Eye (tissue), 1 donor: ENCODE measurements at regions not wholly inside any gene's neighbourhood (a gene's known extent, or its start where the extent isn't known, plus 50 kb on each side); places are given as distances from the start of the nearest gene placed in this dataset.
A peak's percentile ranks its signal among the peaks of the same experiment; 100 is the strongest.
"Not testable (repeated sequence)": the region's sequence is repeated elsewhere in the genome, so short reads cannot be mapped to it uniquely, and the experiment has no call there.

ENCODE experiments used
- DNase-seq: peaks from one replicate; pipeline ENCODE4 v3.0.0-alpha.2; 2015

DNA sequence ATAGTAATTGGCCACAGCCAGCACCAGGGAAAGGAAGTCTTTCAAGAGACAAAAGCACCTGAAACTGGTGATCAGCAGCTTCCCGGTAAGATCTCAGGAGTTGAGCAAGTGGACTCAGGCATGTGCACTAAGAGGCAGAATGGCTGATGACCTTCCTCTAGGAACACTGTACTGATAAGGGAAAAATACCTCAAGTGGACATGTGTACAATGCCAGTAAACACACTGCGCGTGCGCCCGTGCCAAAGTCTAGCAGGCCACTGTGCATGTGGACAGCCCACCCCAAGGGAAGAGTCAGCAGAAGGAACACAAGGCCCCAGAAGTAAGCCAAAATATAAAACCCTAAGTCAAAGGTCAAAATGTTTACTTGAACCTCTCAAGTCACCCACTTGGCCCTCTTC lies 423.0 kb downstream of the TUSC1 start:
- DNase-seq, result no peak

DNA sequence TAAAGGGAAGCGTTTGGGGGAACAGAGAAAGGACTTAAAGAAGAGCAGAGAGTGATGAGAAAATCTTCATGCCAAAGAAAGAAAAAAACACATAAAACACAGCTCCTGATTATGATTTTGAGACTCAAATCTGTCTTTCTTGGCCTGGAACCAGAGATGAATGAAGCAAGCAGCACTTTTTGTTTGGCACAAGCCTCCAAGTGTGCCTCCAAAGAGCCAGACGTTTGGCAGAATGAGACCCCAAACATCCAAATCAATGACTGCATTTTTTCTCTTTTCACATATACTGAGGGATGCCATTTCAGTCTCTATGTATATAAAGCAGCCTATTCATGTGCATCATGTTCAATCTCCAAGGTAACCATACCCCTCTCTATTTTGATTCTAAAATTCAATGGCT lies 424.2 kb downstream of the TUSC1 start:
- no peak for DNase-seq

DNA sequence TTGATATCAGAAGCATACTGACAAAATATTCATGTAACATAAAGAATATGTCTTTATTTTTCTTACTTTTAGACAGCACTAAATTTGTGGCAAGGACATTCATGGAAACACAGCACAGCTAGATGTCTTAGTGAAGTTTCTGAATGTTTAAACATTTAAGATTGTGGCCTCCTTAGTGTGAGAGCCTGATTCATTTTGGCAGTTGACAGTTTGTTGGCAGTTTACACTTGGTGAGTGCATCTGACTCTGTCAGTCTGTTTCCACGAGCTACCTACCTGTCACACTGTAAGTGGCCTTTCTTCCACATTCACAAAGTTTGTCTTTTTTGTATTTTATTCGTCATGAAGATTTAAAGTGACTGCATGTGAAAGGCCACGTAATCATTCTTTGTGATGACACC lies 436.8 kb downstream of the TUSC1 start:
- DNase-seq, result peak; percentile 60

DNA sequence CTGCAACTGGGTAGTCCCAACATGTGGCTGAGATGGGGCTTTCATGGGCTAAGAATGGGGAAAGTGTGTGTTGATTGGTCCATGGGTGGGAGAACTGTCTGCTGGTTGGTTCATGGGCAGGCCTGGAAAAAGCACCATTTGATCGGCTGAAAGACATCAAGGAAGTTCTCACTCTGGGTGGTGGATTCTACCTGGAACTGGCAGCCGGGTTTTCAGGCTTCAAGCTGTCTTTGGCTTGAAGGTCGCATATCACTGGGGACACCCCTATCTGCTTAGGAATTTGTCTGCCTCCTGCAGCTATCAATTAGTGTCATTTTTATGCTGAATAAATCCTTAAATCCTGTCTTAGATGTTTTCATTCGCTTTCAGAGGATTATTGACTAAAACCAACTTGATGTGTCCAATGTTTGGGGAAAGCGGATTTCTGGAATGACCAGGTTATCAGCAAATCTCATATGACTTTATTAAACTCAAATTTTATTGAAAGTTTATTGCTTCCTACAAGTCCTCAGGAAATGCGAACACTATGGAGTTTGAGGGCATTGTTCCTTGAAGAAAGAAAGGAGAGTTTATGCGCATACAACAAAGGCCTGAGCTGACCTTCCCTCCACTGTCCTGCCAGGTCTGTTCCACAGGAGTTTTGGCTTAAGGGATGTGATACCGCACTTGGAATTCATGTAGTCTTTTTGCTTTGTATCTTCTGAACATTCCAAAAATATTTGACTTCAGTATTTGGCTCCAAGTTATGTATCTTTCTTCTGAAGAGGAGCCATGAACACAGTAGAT lies 451.1 kb downstream of the TUSC1 start:
- DNase-seq, result no peak

DNA sequence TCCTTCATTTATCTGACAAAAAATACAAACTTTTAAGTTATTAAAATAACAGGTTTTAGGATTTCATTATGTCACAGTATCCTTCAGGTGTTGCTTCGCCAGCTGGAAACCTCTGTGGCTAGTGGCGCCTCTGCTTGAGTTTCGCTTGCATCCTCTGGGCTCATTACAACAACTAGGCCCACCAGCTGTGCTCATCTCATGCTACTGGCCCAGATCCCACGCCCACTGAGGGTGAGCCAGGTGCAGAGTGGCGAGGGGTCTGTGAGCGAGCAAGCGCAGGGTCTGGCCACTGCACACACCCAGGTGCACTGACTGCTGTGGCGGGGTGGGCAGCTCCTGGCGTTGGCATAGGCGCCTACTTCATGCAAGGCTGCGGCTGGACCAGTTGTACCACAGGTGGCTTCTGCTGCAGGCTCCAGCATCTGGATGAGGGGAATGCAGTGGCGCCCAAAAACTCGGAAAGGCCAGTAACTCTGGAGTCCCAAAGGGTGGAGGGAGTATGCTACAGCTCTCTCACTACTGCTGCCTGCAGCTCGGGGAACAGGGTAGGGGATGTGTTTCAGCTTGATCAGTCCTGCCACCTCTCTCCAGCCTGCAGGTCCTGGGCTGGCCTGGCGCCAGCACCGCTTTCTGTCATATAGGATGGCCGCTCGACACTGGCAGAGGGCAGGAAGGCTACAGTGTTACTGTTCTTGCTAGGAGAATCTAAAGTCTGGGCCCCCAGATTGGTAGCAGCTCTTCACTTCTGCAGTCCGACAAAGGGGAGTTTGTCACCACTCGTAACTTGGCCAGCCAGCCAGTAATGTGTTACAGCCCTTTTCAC lies 452.1 kb downstream of the TUSC1 start:
- no peak for DNase-seq

DNA sequence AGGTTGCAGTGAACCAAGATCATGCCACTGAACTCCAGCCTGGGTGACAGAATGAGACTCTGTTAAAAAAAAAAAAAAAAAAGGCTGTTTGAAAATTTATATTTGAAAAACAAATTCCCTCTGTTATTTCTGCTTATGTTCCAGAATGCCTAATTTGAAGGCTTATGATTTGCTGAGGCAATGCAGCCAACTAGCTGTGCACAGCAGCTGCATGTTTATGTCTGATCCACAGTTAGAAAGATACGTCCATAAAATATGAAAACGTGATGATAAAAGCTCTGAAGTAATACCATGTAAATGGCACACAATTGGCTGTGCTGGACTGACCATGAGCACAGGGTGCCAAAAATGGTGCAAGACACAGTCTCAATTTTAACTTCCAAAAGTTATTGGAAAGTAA lies 453.2 kb downstream of the TUSC1 start:
- DNase-seq, result no peak

DNA sequence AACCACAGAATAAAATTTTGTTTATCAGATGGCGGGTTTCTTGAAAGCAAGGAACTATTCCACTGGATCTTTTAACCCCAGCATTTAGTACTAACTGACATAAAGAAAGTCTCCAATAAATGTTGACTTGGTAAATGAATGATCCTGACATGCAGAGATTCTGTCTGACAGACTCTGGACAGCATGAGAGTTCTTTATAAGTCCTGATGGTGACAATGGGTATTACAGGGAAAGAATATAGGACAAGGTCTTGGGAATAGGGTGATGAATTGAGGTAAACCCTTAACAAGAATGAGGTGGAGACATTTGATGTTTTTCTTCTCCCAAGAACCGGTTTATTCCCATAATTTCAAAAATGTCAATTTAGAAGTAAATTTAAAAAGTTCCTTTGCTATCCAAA lies 453.9 kb downstream of the TUSC1 start:
- DNase-seq, result no peak

DNA sequence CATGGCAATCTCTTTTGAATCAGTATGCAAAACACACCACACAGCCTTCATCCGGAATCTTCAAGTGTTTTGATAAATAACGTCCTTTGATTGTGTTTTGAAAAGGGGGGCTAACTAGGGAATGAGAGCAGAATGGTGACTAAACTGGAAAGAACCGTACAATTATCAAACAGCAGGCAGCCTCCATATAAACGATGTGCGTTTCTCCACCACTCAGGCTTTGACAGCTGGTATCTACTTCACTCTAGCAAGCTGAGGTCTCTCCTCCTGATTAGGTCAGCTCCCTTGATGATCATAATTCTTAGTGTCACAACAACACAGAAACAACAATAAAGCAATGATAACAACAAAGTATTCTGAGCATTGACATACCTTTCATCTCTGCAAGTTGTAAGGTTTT lies 465.9 kb downstream of the TUSC1 start:
- peak; percentile 14 for DNase-seq

DNA sequence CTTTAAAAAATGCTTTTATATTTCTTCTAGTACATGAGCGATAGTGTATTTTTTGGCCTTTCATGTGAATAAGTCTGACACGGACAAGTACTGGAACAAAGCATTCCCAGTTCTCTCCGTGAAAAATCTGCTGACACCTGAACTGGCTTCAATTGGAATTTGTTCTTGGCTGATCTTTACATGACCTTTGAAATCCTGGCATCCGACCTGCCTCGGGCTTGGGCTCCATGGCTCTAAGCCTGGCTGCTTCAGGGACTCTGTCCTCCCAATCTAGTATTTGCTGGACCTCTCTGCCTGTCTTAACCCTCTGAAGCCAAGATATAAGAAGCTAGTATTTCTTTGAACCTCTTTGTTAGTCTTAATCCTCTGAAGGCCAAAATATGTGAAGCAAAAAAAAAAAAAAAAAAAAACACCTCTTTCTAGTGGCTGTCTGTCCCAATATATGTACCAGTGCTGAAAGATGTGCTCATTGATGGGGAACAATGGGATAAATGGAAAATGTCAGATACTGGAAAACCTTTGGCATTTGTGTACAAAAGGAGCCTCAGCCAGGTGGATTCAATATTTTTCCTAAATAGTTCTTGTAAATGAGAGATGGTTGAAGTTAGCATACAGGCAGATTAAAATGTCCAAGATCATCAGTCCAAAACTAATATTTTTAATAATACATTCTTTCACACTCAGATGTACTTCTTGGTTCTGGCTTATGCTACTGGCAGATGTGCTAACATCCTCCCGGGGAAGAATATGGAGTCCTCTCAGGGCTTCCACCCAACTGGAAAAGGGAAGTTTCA lies 470.6 kb downstream of the TUSC1 start:
- DNase-seq, result peak; percentile 36

DNA sequence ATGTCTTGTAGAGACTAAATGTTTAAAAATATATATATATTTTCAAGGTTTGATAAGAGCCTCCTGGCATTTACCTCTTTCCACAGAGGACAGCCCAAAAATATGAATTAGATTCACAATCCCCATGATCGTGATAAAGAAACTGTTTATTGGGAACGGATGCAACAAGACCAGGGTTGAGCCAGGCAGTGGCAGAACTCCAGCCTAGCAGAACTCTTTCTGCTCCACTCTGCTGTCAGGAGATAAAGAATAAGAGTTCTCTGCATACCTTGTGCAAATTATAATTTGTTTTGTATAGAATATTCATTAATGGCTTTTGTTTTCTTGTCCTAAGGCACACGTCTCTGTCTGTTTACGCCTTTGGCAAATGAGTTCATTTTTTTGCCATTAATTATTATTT lies 472.2 kb downstream of the TUSC1 start:
- DNase-seq, result no peak

DNA sequence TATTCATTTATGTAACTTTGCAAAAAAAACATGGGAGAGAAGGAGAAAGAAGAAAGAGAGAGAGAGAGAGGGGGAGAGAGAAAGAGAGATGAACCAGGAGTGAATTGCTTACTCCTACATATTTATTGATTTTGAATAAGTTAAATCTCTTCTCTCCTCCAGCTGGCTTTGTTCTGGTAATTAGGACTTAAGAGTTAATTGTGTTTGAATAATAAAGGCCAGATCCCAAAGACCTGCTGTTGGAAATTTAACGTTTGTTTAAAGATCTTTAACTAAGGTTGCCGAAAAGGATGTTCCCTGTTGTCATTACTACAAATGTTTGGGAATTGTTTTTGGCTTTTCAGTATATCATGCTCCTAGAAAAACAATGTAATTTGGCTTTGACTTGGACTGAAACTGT lies 473.0 kb downstream of the TUSC1 start:
- no peak for DNase-seq

DNA sequence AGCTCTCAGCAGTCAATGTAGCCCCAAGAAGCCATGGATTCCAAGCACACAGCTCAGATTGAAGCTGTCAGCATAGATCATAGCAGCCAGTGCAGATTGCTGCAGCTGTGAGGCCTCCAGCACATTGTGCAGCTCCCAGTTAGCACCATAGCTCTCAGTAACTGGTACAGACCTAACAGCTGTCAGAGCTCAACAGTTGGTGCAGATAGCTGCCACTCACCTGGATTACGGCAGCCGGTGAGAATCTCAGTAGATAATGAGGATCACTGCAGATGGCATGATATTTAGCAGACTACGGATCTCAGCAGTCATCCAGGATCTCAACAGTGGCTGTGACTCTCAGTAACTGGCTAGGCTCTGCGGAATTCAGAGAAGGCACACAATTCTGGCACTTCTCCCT lies 500.4 kb downstream of the TUSC1 start:
- no peak for DNase-seq

DNA sequence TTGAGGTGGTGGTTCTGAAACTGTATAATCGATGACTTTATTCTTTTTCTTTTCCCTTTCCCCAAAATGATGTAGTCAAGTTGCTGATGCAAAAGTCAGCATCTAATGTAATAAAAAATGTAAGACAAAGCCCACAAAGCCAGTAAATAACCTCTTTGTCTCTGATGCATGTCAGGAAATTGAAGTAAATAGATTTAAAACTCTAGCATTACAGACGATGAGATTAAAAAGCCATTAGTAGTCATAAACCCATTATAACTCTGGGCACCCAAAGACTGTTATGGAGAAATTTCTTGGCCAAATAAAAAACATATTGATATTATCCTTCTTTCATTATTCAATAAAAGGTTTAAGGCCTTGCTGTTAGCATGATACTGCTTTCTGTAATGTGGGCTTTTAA lies 548.7 kb downstream of the TUSC1 start:
- DNase-seq, result no peak

DNA sequence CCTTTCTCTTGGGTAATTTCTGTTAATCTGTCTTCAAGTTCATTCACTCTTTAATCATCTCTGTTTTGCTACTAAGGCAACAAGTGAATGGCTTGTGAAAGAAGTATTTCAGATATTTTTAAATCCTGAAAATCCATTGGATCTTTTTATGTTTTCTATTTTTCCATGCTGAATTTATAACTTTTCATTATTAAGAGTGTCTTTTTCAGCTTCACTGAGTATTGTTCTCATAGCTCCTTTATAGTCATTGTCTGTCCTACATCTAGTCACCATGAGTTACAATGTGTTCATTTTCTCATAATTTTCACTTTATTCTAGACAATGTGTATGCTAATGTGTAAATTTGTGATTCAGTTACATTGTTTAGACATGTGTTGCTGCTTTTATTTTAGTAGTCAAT lies 556.4 kb downstream of the TUSC1 start:
- no peak for DNase-seq

DNA sequence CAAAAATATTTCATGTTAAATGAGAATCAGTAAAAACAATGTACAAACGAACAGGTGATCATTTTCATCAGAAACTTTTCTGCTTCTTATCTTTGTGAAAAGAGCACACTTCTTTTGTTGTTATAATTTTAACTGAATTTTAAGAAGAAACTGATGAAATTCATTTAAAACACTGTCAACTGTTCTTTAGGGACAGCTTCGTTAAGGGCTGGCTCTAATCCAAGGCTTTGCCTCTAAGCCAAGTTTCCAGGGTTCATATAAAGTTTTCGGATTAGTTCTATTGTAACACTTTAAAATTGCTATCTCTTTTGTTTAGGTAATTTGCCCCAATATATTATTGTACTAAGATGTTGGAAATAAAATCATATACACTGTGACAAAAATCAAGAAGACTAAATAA lies 559.2 kb downstream of the TUSC1 start:
- no peak for DNase-seq

DNA sequence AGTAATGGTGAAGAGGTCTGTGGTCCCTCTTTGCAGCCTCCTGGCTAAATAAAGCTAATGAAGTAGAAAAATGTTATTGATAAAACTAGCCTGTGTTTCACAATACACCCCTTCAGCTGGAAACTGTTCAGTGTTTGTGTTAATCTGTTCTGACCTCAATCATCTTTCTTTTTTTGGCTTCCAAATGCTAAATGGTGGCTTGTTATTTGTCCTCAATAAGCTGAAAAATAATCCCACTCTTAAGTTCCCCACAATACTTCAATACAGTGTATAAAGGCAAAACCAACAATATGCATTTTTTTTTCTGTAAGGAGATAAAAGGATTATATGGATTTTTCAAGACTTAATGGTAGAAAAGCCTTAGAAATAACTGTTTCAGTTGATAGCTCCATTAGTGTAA lies 560.5 kb downstream of the TUSC1 start:
- DNase-seq, result peak; percentile 50

DNA sequence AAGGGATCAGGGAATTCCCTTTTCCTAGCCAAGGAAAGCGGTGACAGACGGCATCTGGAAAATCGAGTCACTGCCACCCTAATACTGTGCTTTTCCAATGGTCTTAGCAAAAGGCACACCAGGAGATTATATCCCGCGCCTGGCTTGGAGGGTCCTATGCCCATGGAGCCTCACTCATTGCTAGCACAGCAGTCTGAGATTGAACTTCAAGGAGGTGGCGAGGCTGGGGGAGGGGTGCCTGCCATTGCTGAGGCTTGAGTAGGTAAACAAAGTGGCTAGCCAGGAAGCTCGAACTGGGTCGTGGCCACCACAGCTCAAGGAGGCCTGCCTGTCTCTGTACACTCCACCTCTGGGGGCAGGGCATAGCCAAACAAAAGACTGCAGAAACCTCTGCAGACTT lies 556.5 kb upstream of the IZUMO3 start:
- DNase-seq, result not testable (repeated sequence)

DNA sequence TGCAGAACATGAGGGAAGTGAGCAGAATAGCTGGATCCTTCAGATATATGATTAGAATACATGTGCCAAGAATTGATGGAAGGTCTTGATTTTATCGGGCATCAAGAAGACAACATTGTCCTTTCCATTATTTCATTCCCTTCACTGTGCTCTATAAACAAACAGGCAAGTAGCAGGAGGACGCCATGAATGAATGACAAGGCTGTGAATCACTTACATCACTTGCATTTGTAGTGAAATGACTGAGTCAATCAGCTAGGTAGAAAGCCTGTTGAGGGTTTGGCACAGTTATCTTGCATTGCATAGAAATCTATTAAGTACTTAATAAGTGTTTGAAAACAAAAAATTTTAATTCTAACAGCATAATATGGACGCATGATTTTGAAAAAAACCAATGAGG lies 548.8 kb upstream of the IZUMO3 start:
- DNase-seq, result no peak

DNA sequence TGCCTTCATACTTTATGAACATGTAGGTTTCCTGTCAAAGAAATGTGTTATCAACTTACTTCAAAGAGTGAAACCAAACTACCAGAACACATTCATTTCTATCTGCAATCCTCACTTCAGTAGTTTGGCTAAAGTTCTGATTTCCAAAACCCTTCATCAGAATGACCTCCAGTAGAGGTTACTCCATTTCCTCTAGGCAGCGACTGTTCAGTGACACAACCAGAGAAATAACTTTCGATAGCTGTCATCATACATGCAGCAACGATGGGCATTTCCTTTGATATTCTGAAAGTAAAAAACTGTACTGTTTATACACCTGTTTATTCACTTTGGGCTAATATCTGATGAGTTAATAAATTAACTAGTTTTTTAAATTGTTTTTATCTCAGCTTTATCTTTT lies 532.5 kb upstream of the IZUMO3 start:
- DNase-seq, result no peak

DNA sequence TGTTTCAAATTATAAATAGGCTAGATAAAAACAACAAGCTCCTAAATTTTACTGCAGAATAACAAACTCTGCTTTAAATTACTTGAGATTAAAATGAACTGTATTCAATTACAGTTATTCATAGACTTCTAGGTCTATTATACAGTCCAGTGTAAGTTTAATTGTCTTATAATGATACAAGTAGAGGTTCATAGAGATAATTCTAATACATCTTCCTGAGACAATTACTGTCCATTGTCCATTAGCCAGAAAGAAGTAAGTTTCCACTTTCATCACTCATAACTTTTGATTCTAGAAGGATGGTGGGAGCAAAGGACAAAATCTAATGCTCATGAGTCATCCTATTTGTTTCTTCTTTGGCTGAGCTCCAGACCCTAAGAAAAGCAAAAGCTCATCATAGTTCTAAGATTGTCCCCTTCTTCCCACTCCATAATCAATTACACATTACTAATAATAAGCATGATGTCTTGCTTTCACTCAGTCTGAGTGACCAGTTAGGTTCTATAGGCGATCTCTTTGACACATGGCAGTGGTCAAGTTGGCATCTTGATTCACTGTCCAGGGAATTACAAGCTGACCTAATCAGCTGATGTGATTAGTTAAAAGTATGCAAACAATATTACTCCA lies 502.5 kb upstream of the IZUMO3 start:
- no peak for DNase-seq

DNA sequence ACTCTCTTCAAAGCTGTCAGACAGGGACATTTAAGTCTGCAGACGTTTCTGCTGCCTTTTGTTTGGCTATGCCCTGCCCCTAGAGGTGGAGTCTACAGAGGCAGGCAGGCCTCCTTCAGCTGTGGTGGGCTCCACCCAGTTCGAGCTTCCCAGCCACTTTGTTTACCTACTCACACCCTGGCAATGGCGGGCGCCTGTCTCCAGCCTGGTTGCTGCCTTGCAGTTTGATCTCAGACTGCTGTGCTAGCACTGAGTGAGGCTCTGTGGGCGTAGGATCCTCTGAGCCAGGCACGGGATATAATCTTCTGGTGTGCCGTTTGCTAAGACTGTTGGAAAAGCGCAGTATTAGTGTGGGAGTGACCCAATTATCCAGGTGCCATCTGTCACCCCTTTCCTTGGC lies 499.8 kb upstream of the IZUMO3 start:
- not testable (repeated sequence) for DNase-seq

DNA sequence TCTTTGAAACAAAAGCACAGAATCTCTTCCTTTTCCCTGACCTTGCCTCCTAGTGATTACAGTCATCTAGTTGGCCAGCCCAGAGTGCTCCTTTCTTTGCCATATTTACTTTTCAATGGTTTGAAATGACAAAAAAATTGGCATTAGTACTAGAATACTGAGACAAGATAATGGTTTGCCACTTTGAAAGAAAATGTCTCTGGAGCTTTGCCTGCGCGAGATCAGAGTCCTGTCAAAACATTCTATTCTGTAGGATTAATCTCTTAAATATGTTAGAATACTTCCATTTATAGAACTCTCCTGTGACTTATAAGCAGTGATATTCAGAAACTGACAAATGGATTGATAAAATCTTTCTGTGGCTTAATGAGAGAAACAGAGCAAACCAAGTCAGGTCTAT lies 484.0 kb upstream of the IZUMO3 start:
- no peak for DNase-seq

DNA sequence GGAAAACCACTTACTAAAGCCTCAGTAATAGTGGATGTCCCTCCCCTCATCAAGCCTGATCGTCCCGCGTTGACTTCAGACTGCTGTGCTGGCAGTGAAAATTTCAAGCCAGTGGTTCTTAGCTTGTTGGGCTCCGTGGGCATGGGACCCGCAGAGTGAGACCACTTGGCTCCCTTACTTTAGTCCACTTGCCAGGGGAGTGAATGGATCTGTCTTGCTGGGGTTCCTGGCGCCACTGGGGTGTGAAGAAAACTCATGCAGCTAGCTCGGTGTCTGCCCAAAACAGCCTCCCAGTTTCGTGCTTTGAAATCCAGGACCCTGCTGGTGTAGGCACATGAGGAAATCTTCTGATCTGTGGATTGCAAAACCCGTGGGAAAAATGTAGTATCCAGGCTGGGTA lies 480.0 kb upstream of the IZUMO3 start:
- DNase-seq, result no peak
